WTC11 (cell line): ENCODE measurements at regions not wholly inside any gene's neighbourhood (a gene's known extent, or its start where the extent isn't known, plus 50 kb on each side); places are given as distances from the start of the nearest gene placed in this dataset.
A peak's percentile ranks its signal among the peaks of the same experiment; 100 is the strongest.

ENCODE experiments used
- ATAC-seq: fragments of 200-7000 bp; cut with Tn5 transposase; 2 replicates; pipeline ENCODE4 v1.10.0; 2021; ENCODE audit warnings: mild to moderate bottlenecking, moderate library complexity
- CTCF ChIA-PET: fragments of 300-600 bp; sonication (Branson Sonifier 250); formaldehyde crosslinking; loops from one replicate; lab custom pipeline; 2021; ENCODE audit warnings: antibody characterized with exemption; lab: Charles Lee
- POLR2A ChIA-PET: fragments of 350-600 bp; sonication (Branson Sonifier 250); formaldehyde crosslinking; loops from one replicate; lab custom pipeline; 2021; ENCODE audit warnings: antibody characterized with exemption; lab: Charles Lee
- DNase-seq: peaks from one replicate; pipeline ENCODE4 v3.0.0; 2021; ENCODE audit warnings: low spot score
- H3K27ac Mint-ChIP-seq: 2 replicates; pipeline ENCODE4 v1.8.0; 2021; ENCODE audit warnings: mixed read lengths
- H3K27me3 Mint-ChIP-seq: 2 replicates; pipeline ENCODE4 v1.8.0; 2021; ENCODE audit warnings: low read depth, mild to moderate bottlenecking, moderate library complexity, mixed read lengths
- H3K36me3 Mint-ChIP-seq: 2 replicates; pipeline ENCODE4 v1.8.0; 2021; ENCODE audit warnings: mixed read lengths
- H3K4me1 Mint-ChIP-seq: 2 replicates; pipeline ENCODE4 v1.8.0; 2022; ENCODE audit warnings: mixed read lengths
- H3K4me3 Mint-ChIP-seq: 2 replicates; pipeline ENCODE4 v1.8.0; 2021; ENCODE audit warnings: mild to moderate bottlenecking, moderate library complexity, mixed read lengths
- H3K9me3 Mint-ChIP-seq: 2 replicates; pipeline ENCODE4 v1.8.0; 2021; ENCODE audit warnings: mixed read lengths
- AFF4 ChIP-seq: sonication (generic); formaldehyde crosslinking; IDR thresholded peaks from 2 replicates; pipeline ENCODE4 v1.8.1; 2023; ENCODE audit warnings: mild to moderate bottlenecking, missing genetic modification reagents, borderline replicate concordance
- CREM ChIP-seq: sonication (generic); formaldehyde crosslinking; IDR thresholded peaks from 2 replicates; pipeline ENCODE4 v1.8.1; 2022; ENCODE audit warnings: mild to moderate bottlenecking, missing genetic modification reagents, moderate library complexity
- E2F4 ChIP-seq: sonication (generic); formaldehyde crosslinking; IDR thresholded peaks from 2 replicates; pipeline ENCODE4 v1.8.1; 2022; ENCODE audit warnings: low read depth, mild to moderate bottlenecking, moderate library complexity, missing genetic modification reagents, borderline replicate concordance
- E2F5 ChIP-seq: sonication (generic); formaldehyde crosslinking; IDR thresholded peaks from 2 replicates; pipeline ENCODE4 v1.8.1; 2022; ENCODE audit warnings: mild to moderate bottlenecking, moderate library complexity, missing genetic modification reagents
- FOXJ3 ChIP-seq: sonication (generic); formaldehyde crosslinking; IDR thresholded peaks from 2 replicates; pipeline ENCODE4 v1.9.0; 2021; ENCODE audit warnings: missing genetic modification reagents, mild to moderate bottlenecking, borderline replicate concordance
- HMGXB4 ChIP-seq: sonication (generic); formaldehyde crosslinking; IDR thresholded peaks from 2 replicates; pipeline ENCODE4 v1.8.1; 2023; ENCODE audit warnings: mild to moderate bottlenecking, moderate library complexity, missing genetic modification reagents
- MAX ChIP-seq: sonication (generic); formaldehyde crosslinking; IDR thresholded peaks from 2 replicates; pipeline ENCODE4 v1.8.0; 2022; ENCODE audit warnings: mild to moderate bottlenecking, missing genetic modification reagents
- MLX ChIP-seq: sonication (generic); formaldehyde crosslinking; IDR thresholded peaks from 2 replicates; pipeline ENCODE4 v1.8.1; 2023; ENCODE audit warnings: mild to moderate bottlenecking, missing genetic modification reagents, moderate library complexity
- MXD4 ChIP-seq: fragments of 250-450 bp; sonication (Bioruptor Pico); IDR thresholded peaks from 2 replicates; pipeline ENCODE4 v1.8.0; 2021; ENCODE audit warnings: mild to moderate bottlenecking, moderate library complexity, borderline replicate concordance
- NR3C1 ChIP-seq: sonication (generic); formaldehyde crosslinking; conservative IDR thresholded peaks from 2 replicates; pipeline ENCODE4 v1.8.1; 2023; ENCODE audit warnings: low read depth, mild to moderate bottlenecking, missing genetic modification reagents
- PREB ChIP-seq: sonication (generic); formaldehyde crosslinking; IDR thresholded peaks from 2 replicates; pipeline ENCODE4 v1.8.1; 2022; ENCODE audit warnings: mild to moderate bottlenecking, missing genetic modification reagents, moderate library complexity, borderline replicate concordance
- TEAD4 ChIP-seq: sonication (generic); formaldehyde crosslinking; IDR thresholded peaks from 2 replicates; pipeline ENCODE4 v1.8.0; 2022; ENCODE audit warnings: mild to moderate bottlenecking, missing genetic modification reagents
- ZNF232 ChIP-seq: sonication (generic); formaldehyde crosslinking; IDR thresholded peaks from 2 replicates; pipeline ENCODE4 v1.8.0; 2022; ENCODE audit warnings: mild to moderate bottlenecking, missing genetic modification reagents
- ZNF263 ChIP-seq: sonication (generic); formaldehyde crosslinking; IDR thresholded peaks from 2 replicates; pipeline ENCODE4 v1.8.1; 2022; ENCODE audit warnings: low read depth, mild to moderate bottlenecking, moderate library complexity, missing genetic modification reagents
- ZNF396 ChIP-seq: fragments of 250-450 bp; sonication (Bioruptor Pico); IDR thresholded peaks from 2 replicates; pipeline ENCODE4 v1.8.0; 2021; ENCODE audit warnings: mild to moderate bottlenecking, moderate library complexity, borderline replicate concordance
- ZNF671 ChIP-seq: fragments of 250-450 bp; sonication (Bioruptor Pico); IDR thresholded peaks from 2 replicates; pipeline ENCODE4 v1.8.0; 2021; ENCODE audit warnings: mild to moderate bottlenecking

GRCh38 chr2:216781709-216782108 lies 78.2 kb downstream of the TNP1 start:
- Mint-ChIP-seq H3K4me1 (peaks cover 8% of the 10 kb centered on the region), H3K9me3 (no peaks in the 10 kb centered on the region), H3K4me3 (no peak overlapping the region), H3K27ac (peak overlapping the region; percentile 43; the same call in 1 of the 2 replicates), H3K27me3 (no peaks in the 10 kb centered on the region; the same call in 1 of the 2 replicates), H3K36me3 (no peaks in the 10 kb centered on the region)
- TF ChIP-seq AFF4 (CRISPR knock-in tag) (no peak), TEAD4 (CRISPR knock-in tag) (no peak)
- ChIA-PET CTCF (no interaction called here), POLR2A (no interaction called here)
- ATAC-seq (no peak), DNase-seq (no peak)

GRCh38 chr2:216780843-216781242 lies 79.0 kb downstream of the TNP1 start:
- Mint-ChIP-seq H3K27me3 (no peaks in the 10 kb centered on the region; the same call in 1 of the 2 replicates), H3K4me1 (peaks cover 17% of the 10 kb centered on the region), H3K9me3 (no peaks in the 10 kb centered on the region), H3K36me3 (no peaks in the 10 kb centered on the region), H3K27ac (no peak overlapping the region), H3K4me3 (no peak overlapping the region)
- CTCF ChIA-PET = interaction anchor here (0.6 to 1.1 kb wide), 2 partner anchors 12 to 98 kb away, joined by 3 to 4 read pairs; no protein-coding TSS in a partner anchor
- TF ChIP-seq HMGXB4 (CRISPR knock-in tag) (no peak), CREM (CRISPR knock-in tag) (no peak), E2F4 (no peak), ZNF671 (no peak), MLX (no peak), E2F5 (CRISPR knock-in tag) (no peak), FOXJ3 (no peak), NR3C1 (no peak), MAX (CRISPR knock-in tag) (no peak), PREB (no peak), ZNF232 (CRISPR knock-in tag) (no peak), ZNF263 (CRISPR knock-in tag) (no peak), ZNF396 (no peak), MXD4 (CRISPR knock-in tag) (no peak)
- ATAC-seq (no peak), DNase-seq (no peak)
- POLR2A ChIA-PET = interaction anchor here (0.6 kb wide), 1 partner anchor 133 kb away, joined by 5 read pairs; no protein-coding TSS in a partner anchor
